ENCODE measurements at regions not wholly inside any gene's neighbourhood (a gene's known extent, or its start where the extent isn't known, plus 50 kb on each side); places are given as distances from the start of the nearest gene placed in this dataset.

GRCh38 chr11:114924042-114924441 is 245.7 kb downstream of the NXPE2 start:
- no peak for TF ChIP-seq ESRRA (CRISPR knock-in tag; IDR thresholded peaks at IDR 0.05; ENCODE audit: borderline replicate concordance)
- TF ChIP-seq TCF7 (CRISPR knock-in tag; IDR thresholded peaks at IDR 0.05; ENCODE audit: low read depth) = no peak
- TF ChIP-seq ZNF121 (CRISPR knock-in tag; IDR thresholded peaks at IDR 0.05) = no peak
- no peak for TF ChIP-seq USF2 (CRISPR knock-in tag; IDR thresholded peaks at IDR 0.05)
- TF ChIP-seq CTCF (IDR thresholded peaks at IDR 0.05) = no peak

Data from WTC11 (cell line).